Uterus (tissue), 2 donors: ENCODE measurements at regions not wholly inside any gene's neighbourhood (a gene's known extent, or its start where the extent isn't known, plus 50 kb on each side); places are given as distances from the start of the nearest gene placed in this dataset.

Experiments used
- CTCF ChIP-seq, 4 experiments: fragments of 200-600 bp in 2 of 4; fragments of 450-650 bp in 2 of 4; sonication (generic) in 2 of 4; IDR thresholded peaks; one replicate each; pipeline ENCODE4 v1.5.1; 2016 to 2019; ENCODE audit warnings: antibody characterized with exemption in 4 of 4, mild to moderate bottlenecking in 2 of 4, moderate library complexity in 1 of 4
- POLR2A ChIP-seq, 2 donors: fragments of 450-650 bp; IDR thresholded peaks; one replicate each; pipeline ENCODE4 v1.6.1; 2016; ENCODE audit warnings: antibody characterized with exemption in 2 of 2, mild to moderate bottlenecking in 1 of 2, moderate library complexity in 1 of 2

- no peak for TF ChIP-seq CTCF (IDR thresholded peaks at IDR 0.05)
- TF ChIP-seq POLR2A (IDR thresholded peaks at IDR 0.05), result no peak
These were observed 185.9 kb downstream of the SYK start for GRCh38 chr9:90987566-90987965.
